K562 (cell line): ENCODE measurements at regions not wholly inside any gene's neighbourhood (a gene's known extent, or its start where the extent isn't known, plus 50 kb on each side); places are given as distances from the start of the nearest gene placed in this dataset.

Experiments
- ADNP ChIP-seq: fragments of 200-800 bp; sonication (Bioruptor generic); IDR thresholded peaks from 2 replicates; pipeline ENCODE4 v1.6.1; 2016; ENCODE audit warnings: missing genetic modification characterization, missing compliant biosample characterization
- CREBBP ChIP-seq: IDR thresholded peaks from one replicate; pipeline ENCODE4 v1.6.1; 2012; ENCODE audit warnings: low read depth, mild to moderate bottlenecking, control low read depth, inconsistent platforms, low read length
- E2F6 ChIP-seq, 2 experiments: IDR thresholded peaks; 2 replicates each; pipeline ENCODE4 v1.6.1; 2011; ENCODE audit warnings: borderline replicate concordance in 1 of 2, control low read depth in 1 of 2, low read depth in 1 of 2, low read length in 1 of 2, mild to moderate bottlenecking in 1 of 2, mixed read lengths in 1 of 2, moderate library complexity in 1 of 2; ENCODE audit not compliant: insufficient read depth in 1 of 2, insufficient read length in 1 of 2, poor library complexity in 1 of 2, severe bottlenecking in 1 of 2; ENCODE audit errors: extremely low read depth in 1 of 2
- EHMT2 ChIP-seq: fragments of 450-650 bp; IDR thresholded peaks from 2 replicates; pipeline ENCODE4 v1.6.1; 2018; ENCODE audit warnings: antibody characterized with exemption
- ESRRA ChIP-seq: fragments of 450-650 bp; IDR thresholded peaks from 2 replicates; pipeline ENCODE4 v1.6.1; 2014; ENCODE audit warnings: low read depth, mild to moderate bottlenecking, moderate library complexity, borderline replicate concordance
- FOXA1 ChIP-seq: fragments of 450-650 bp; IDR thresholded peaks from 2 replicates; pipeline ENCODE4 v1.6.1; 2016; ENCODE audit warnings: mild to moderate bottlenecking, borderline replicate concordance
- HES1 ChIP-seq: fragments of 450-650 bp; IDR thresholded peaks from 2 replicates; pipeline ENCODE4 v1.6.1; 2016; ENCODE audit warnings: low read depth, mild to moderate bottlenecking, moderate library complexity
- KDM1A ChIP-seq, 2 experiments: fragments of 450-650 bp; IDR thresholded peaks; 2 replicates each; pipeline ENCODE4 v1.6.1; 2016; ENCODE audit warnings: mild to moderate bottlenecking in 2 of 2
- KHSRP ChIP-seq: fragments of 450-650 bp; IDR thresholded peaks from 2 replicates; pipeline ENCODE4 v1.6.1; 2017
- L3MBTL2 ChIP-seq: fragments of 450-650 bp; IDR thresholded peaks from 2 replicates; pipeline ENCODE4 v1.6.1; 2016; ENCODE audit warnings: mild to moderate bottlenecking, moderate library complexity
- LEF1 ChIP-seq: fragments of 450-650 bp; IDR thresholded peaks from 2 replicates; pipeline ENCODE4 v1.6.1; 2016; ENCODE audit warnings: mild to moderate bottlenecking
- MLLT1 ChIP-seq, 2 experiments: fragments of 450-650 bp; IDR thresholded peaks; 2 replicates each; pipeline ENCODE4 v1.6.1; 2016
- NFYB ChIP-seq: IDR thresholded peaks from 2 replicates; pipeline ENCODE4 v1.6.1; 2011; ENCODE audit warnings: mild to moderate bottlenecking, moderate library complexity; ENCODE audit not compliant: insufficient read length; ENCODE audit errors: extremely low read depth
- RBM34 ChIP-seq: fragments of 200-400 bp; formaldehyde crosslinking; IDR thresholded peaks from 2 replicates; pipeline ENCODE4 v1.6.1; 2018; ENCODE audit warnings: low read length, borderline replicate concordance; ENCODE audit not compliant: insufficient read depth
- SETDB1 ChIP-seq: IDR thresholded peaks from one replicate; pipeline ENCODE4 v1.6.1; 2012; ENCODE audit warnings: low read length, control low read depth, inconsistent platforms
- SRSF9 ChIP-seq: fragments of 200-400 bp; formaldehyde crosslinking; IDR thresholded peaks from 2 replicates; pipeline ENCODE4 v1.6.1; 2017; ENCODE audit warnings: low read depth, low read length, borderline replicate concordance
- TFAM ChIP-seq: fragments of 250-450 bp; sonication (Bioruptor Pico); conservative IDR thresholded peaks from 2 replicates; pipeline ENCODE4 v1.5.0; 2021; ENCODE audit warnings: mild to moderate bottlenecking, moderate library complexity
- XRCC3 ChIP-seq: fragments of 450-650 bp; IDR thresholded peaks from 2 replicates; pipeline ENCODE4 v1.6.1; 2017; ENCODE audit warnings: mild to moderate bottlenecking, moderate library complexity
- ZNF175 ChIP-seq: fragments of 200-800 bp; sonication (Bioruptor generic); IDR thresholded peaks from 2 replicates; pipeline ENCODE4 v1.6.1; 2016; ENCODE audit warnings: low read depth, mild to moderate bottlenecking, missing genetic modification characterization, missing compliant biosample characterization
- ZNF384 ChIP-seq: IDR thresholded peaks from 2 replicates; pipeline ENCODE4 v1.6.1; 2012; ENCODE audit warnings: low read depth, low read length, improper control_type of control experiment
- ZNF695 ChIP-seq: fragments of 450-650 bp; formaldehyde crosslinking; IDR thresholded peaks from 2 replicates; pipeline ENCODE4 v1.4.0; 2020; ENCODE audit warnings: mild to moderate bottlenecking, moderate library complexity
- ZNF740 ChIP-seq, 3 experiments: fragments of 200-800 bp in 1 of 3; sonication (Bioruptor generic) in 1 of 3; sonication (generic) in 1 of 3; formaldehyde crosslinking in 1 of 3; IDR thresholded peaks; 2 replicates each; pipeline versions ENCODE4 v1.6.1 to v1.8.0; 2016 to 2022; ENCODE audit warnings: mild to moderate bottlenecking in 2 of 3, missing compliant biosample characterization in 2 of 3, missing genetic modification characterization in 2 of 3, missing genetic modification reagents in 1 of 3
- TF ChIP-seq, protein P1 (sequence below): fragments of 200-400 bp; formaldehyde crosslinking; IDR thresholded peaks from 2 replicates; pipeline ENCODE4 v1.6.1; 2017; ENCODE audit warnings: mild to moderate bottlenecking, low read depth, low read length, moderate library complexity

DNA sequence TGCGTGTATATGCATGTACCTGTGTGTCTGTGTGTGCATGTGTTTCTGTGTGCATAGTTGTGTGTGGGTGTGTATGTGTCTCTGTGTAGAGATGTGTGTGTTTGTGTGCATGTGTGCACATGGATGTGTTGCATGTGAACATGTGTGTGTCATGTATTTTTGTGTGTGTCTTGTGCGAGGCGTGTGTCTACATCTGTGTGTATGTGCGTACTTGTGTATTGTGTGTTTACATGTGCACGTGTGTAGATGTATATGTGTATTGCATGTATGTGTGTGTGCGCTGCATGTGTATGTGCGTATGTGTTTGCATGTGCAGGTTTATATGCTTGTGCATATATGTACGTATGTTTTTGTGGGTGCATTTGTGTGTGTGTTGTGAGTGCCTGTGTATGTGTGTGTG is 735.2 kb downstream of the GALR1 start (continued):
- TF ChIP-seq MLLT1 (IDR thresholded peaks at IDR 0.05) (peak in 1 of 2 experiments; percentile 26; a peak in 1 of 4 replicates), L3MBTL2 (no peak), ZNF695 (CRISPR knock-in tag) (no peak), ADNP (tag) (no peak), HES1 (no peak), TFAM (CRISPR knock-in tag) (no peak), KHSRP (peak; percentile 44; the same call in 1 of the 2 replicates), LEF1 (no peak; the same call in 1 of the 2 replicates), NFYB (no peak), ESRRA (no peak), CREBBP (no peak), SETDB1 (no peak), ZNF175 (CRISPR knock-in tag) (no peak), SRSF9 (no peak), FOXA1 (no peak), ZNF740 (CRISPR knock-in tag; IDR thresholded peaks at IDR 0.05) (no peak), ZNF740 (tag; IDR thresholded peaks at IDR 0.05) (no peak), EHMT2 (no peak), ZNF384 (no peak), E2F6 (IDR thresholded peaks at IDR 0.05; ENCODE audit: borderline replicate concordance in 1 of 2, extremely low read depth in 1 of 2, insufficient read depth in 1 of 2, insufficient read length in 1 of 2, low read depth in 1 of 2, low read length in 1 of 2, poor library complexity in 1 of 2, severe bottlenecking in 1 of 2) (no peak), XRCC3 (no peak), RBM34 (no peak), KDM1A (IDR thresholded peaks at IDR 0.05) (0 out of 4 replicates have a peak, but pooled peaks of 1 of the 2 experiments have one; percentile 63)
- TF ChIP-seq, protein P1, sequence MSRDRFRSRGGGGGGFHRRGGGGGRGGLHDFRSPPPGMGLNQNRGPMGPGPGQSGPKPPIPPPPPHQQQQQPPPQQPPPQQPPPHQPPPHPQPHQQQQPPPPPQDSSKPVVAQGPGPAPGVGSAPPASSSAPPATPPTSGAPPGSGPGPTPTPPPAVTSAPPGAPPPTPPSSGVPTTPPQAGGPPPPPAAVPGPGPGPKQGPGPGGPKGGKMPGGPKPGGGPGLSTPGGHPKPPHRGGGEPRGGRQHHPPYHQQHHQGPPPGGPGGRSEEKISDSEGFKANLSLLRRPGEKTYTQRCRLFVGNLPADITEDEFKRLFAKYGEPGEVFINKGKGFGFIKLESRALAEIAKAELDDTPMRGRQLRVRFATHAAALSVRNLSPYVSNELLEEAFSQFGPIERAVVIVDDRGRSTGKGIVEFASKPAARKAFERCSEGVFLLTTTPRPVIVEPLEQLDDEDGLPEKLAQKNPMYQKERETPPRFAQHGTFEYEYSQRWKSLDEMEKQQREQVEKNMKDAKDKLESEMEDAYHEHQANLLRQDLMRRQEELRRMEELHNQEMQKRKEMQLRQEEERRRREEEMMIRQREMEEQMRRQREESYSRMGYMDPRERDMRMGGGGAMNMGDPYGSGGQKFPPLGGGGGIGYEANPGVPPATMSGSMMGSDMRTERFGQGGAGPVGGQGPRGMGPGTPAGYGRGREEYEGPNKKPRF = no peak
